ENCODE measurements at regions not wholly inside any gene's neighbourhood (a gene's known extent, or its start where the extent isn't known, plus 50 kb on each side); places are given as distances from the start of the nearest gene placed in this dataset.

DNA sequence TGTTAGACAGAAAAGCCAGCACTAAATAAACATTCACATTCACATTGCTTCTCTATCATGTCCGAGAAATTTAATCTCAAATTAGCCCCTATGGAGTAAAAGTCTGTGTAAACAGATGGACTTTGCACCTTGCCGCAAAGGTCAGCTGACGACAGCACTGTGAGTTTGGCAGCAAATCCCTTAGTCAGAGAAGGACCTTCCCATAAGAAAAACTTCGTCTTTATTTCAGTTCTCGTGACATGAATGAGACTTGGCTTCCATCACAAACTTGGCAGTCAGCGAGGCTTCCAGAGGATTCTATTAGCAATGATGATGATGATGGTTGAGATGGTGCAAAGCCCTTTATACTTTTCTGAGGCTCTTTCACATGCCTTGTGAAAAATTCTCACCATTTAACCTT, 133.7 kb upstream of the IFNGR1 start:
- no peak for DNase-seq

DNA sequence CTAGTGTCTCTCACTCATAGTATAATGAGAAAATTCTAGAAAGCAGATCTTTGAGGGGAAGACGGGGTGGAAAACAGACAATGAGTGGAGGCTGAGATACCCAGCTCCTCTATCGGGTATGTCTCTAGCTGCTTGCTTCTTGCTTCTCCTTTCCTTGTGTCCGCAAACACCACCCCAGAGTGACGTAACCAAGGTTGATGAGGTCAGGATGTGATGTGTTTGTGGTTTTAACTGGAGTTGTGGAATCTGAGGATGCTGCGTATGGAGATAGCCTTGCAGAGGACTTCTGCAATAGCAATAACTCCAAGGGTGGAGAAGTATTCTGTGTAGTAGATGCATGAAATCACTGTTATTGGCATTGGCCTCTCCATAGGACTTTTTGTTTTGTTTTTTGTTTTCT, 132.7 kb upstream of the IFNGR1 start:
- DNase-seq, result no peak

DNA sequence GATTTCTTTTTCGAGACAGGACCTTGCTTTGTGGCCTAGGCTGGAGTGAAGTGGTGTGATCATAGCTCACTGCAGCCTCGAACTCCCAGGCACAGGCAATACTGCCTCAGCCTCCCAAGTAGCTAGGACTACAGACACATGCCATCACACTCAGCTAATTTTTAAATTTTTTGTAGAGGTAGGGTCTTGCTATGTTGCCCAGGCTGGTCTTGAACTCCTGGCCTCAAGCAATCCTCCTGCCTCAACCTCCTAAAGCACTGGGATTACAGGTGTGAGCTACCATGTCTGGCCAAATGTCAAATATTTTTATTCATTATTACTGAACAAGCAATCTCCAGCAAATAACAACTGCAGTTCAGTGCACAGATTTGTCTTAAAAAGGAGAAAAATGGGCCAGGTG, 131.7 kb upstream of the IFNGR1 start:
- DNase-seq, result no peak

DNA sequence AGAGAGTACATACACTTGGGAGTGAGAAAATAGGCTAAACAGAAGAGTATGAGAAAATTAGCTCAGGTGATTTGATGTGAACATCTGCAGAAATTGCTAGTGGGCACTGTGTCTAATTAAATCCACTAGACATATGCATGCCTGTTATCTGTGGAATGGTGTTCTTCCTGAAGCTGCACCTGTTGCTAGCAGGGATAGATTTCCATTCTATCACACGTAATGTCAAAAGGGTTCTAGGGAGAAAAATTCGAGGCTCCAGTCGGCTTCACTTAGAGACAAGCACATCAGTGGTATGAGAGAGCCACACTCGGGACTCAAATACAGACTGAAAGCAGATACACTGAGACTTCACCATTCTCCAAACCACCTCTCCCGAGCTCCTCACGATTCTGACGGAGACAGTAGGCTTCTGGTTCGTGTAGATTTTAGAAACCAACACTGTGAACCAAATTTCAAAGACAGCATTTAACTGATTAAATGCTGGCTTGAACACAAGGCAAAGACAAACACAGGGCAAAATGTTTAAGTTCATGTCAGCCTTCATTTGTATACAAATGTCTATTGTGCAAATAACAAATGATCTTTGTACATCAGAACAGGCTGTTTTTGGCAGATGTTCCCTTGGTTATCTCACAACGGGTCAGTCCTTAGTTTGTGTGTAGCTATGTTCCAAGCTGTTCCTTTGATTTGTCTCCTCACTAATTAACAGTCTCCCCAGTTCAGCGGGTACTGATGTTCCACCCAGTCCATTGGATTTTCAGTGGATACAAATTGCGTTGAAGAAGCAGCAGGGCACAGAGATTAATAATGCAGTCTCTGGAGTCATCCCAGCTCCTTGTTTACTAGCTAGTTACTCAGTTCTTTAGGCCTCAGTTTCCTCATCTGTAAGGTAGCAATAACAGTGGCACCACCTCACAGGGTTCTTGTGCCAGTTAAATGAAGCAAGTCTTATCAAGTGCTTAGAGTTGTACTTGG, 131.0 kb upstream of the IFNGR1 start:
- DNase-seq, result no peak

DNA sequence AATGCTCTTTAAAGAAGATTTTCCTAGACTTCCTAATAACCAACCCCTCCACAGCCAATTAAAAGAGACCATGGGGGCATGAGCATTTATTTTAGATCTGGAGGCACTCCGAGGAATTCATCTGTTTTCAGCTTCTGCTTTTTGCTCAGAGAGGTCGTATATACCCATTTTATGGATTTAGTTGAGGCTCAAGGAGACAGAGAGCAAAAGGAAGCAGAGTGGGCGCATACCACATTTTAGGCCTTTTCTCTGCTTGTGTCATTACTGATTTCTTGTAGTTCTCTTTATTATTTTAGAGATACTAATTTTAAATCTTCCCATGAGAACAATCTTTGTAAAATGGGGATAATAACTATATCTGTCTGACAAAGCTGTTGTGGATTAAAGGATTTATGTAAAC, 129.6 kb upstream of the IFNGR1 start:
- no peak for DNase-seq

DNA sequence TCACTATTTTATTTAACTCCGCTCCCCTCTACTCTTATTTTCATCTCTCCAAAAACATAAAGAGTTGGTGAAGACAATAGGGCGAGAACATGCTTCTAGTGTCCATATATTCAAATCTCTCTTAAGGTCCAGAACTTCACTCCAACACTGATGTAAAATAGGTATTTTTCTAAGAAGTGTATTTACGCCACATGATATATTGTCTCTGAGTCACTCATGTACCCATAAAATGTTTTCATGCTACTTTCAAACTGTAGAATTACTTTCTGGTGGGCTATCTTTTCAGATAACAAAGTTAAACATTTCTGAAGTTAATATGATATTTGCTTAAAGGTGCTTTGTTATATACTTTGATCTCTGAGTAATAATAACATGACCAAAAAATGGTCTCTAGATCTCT, 124.1 kb upstream of the IFNGR1 start:
- no peak for DNase-seq

DNA sequence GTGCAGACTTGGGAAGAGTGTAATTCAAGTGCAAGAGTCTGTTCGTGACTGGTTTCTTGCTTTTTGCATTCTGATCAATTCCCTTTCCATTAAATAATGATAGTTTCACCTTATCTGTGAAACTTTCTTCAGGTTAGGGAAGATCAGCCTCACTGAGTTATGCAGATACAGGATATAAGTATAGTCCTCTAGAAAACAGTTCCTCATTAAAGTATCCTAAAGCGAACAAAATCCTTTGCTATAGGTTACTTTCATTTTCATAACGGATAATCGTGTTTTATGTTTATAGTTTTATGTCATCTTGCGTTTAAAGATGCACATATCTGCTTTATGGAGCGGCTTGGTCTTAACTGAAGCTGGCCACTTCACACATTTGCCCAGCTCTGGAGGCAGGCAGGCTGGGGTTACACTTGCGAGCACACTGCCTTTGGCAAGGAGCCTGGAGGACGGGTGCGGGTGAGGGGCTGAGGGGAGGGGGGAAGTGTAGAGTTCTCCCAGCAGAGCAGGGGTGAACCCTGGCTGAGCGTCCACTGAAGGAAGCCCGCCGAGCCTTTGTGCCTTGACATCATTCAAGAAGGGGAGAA, 123.5 kb upstream of the IFNGR1 start:
- no peak for DNase-seq

DNA sequence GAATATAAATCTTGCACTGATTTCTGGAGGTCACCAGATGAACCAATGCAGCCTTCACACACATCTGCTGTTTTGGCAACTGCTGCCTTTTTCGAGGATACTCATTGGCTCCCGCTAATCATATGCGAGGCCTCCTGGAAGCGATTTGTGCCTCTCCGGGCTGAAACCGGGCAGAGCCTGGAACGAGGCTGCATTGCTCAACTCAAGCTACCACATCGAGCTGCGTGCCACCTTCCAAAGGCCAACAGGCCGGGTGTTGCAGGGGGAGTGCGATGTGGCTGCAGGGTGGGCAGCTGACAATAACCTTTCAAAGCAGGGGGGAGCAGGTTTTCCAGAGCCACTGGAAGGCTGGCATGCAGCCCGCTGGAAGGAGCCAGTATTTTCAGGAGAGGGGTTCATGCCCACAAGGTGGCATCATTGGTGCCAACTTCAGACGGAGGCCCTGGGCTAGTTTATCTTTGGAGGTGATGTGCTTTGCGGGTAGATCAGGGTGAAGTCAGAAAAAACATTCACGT, 122.6 kb upstream of the IFNGR1 start:
- DNase-seq, result peak; percentile 42

DNA sequence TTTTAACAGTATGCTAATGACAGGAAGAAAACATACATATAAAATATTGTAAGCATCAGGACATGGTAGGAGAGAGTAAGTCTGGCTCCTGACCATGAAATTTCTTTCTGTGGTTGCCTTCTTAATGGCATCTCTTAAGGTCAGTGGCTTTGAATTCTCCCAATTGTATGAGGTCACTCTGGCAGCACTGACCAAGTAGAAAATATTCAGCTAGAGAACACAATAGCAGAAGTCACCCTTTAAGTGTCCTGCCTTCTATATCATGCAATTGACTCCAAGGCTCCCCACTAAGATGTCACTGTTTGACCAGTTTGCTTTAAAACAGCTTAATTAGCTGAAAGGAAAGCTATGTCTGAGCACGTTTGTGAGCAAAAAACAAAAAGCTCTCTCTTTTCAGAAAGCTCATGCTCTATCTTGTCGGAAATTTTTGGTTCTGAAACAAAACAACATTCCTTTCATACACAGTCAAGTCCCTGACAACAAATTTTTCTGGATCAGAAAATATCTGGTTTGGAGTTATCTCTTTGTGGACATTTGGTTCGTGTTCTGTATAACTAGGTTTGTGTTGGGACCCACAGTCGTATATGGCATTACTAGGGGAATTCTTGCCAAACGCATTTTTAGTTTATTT, 120.9 kb upstream of the IFNGR1 start:
- DNase-seq, result no peak

DNA sequence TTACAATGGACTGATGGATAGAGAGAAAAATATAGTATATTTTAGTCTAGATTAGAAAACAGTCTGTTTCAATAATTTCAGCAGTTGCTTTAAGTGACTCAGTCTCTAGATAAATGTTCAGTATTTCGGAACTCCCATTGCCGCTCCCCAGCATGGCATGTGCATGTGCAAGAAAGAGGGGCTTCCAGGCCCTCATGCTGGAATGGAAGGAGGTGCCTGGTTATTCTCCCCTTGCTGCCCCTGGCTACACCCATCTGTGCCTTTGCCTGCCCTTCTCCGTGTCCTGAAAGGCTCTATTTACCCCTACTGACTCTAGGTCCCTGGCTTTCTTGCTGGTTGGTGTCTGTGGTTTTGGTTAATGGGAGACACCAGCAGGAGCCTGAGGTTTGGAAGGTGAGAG, 115.7 kb upstream of the IFNGR1 start:
- DNase-seq, result no peak

DNA sequence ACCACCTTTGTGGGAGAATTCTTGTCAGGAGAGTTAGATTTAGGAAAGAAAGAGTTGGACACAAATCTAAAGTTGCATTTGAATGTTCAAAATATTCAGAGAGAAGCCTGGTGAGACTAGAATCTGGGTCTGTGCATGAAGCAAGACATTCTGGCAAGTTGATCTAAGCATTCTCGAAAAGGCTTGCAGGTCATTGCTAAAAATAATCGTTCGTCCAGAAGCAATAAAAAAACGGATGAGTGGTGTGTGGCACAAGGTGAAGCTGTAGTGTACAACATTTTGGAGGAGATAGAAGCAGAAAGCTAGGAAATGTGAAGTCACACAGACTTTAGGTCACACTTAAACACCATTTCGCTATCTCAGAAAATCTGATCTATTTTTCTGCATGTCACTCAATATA, 114.9 kb upstream of the IFNGR1 start:
- no peak for DNase-seq

DNA sequence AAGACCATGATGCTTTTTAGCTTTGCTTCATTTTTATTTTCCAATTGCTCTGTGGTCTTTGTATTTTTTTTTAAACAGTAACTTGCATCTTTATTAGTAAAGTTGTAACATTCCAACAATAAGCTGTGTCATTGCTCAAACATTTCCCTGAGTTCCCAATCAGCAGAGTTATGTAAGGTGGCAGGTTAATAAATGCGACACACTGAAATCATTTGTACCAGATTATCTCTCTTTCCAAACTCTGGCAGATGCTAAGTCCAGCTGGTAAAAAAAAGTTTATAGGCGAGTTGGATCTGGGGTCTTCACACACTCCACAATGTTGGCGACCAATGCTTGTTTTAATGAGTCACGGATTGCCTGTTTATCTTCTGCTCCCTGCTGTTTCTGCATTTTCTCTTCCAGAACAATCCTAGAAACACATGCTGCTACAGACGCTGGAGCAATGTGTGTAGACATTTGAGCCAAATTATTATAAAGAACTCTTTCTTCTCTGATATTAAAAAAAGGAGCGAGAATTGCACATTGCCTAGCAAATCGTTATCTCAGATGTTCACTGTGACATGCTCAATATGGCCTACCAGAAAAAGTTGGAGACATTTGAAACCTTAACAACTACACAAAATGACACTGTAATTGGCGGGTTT, 113.6 kb upstream of the IFNGR1 start:
- no peak for DNase-seq

DNA sequence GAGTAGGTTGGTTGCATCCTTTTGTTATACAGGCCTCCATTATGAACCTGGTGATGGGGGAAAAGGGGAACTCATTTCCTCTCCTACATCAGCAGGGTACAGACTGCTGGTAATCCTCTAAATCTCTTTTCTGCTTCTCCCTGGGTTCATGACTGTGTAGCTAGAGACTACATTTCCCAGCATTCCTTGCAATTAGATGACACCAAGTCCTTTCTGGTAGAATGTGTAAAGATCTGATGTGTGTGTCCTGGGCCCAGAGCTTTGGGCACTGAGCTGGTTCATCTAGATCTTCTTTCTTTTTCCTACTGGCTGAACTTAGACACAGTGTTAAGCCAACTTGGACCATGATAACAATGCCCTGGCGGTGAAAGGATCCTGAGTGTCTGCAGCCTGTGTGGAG, 104.7 kb upstream of the IFNGR1 start:
- DNase-seq, result no peak

DNA sequence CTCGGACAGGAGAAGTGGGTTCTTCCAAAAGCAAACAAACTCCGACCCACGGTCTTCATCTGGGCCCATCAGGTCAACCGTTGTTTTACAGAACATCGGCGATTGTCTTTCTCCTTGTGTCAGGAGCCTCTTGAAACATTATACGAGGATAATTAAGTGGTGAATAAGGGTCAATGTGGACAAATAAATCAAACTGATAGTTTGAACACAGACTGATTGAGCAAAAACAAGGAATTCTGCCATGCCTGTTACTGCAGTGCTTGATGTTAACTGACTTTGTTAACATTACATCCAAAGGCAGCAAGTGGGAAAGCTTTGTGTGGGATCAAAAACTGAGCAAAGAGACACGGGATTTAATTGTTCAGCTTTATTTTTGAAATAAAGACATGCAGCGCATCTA, 101.1 kb upstream of the IFNGR1 start:
- DNase-seq, result no peak

DNA sequence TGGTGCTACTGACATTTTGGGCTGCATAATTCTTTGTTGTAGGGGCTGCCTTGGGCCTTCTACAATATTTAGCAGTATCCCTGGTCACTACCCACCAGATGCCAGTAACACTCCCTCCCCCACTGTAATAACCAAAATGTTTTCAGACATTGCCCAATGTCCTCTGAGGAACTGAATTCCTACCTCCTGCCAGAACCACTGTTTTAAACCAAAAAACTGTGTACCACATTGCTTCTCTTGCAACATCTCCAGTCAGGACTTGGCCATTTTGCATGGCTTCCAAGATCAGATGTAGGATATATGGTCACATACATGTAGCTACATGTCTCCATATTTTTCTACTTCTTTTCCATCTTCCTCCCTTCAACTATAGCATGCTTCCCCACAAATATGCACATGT, 97.4 kb upstream of the IFNGR1 start:
- no peak for DNase-seq

DNA sequence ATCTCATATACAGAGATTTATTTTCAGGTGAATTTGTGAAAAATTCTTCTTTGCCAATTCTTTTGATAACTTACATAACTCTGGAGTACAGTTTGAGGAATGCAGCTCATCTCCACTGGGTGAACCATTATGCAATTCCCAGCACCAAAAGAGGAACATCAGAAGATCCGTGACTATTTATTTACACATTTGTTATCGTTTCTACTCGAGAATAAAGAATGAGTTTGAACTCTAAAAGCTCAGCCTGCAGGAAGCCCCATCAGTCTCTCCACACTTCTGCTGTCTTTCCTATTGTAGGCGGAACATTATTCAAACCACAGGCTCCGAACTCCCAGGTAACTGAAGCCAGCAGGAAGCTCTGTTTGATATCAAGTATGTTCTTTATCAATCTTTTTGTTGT, 95.9 kb upstream of the IFNGR1 start:
- no peak for DNase-seq

DNA sequence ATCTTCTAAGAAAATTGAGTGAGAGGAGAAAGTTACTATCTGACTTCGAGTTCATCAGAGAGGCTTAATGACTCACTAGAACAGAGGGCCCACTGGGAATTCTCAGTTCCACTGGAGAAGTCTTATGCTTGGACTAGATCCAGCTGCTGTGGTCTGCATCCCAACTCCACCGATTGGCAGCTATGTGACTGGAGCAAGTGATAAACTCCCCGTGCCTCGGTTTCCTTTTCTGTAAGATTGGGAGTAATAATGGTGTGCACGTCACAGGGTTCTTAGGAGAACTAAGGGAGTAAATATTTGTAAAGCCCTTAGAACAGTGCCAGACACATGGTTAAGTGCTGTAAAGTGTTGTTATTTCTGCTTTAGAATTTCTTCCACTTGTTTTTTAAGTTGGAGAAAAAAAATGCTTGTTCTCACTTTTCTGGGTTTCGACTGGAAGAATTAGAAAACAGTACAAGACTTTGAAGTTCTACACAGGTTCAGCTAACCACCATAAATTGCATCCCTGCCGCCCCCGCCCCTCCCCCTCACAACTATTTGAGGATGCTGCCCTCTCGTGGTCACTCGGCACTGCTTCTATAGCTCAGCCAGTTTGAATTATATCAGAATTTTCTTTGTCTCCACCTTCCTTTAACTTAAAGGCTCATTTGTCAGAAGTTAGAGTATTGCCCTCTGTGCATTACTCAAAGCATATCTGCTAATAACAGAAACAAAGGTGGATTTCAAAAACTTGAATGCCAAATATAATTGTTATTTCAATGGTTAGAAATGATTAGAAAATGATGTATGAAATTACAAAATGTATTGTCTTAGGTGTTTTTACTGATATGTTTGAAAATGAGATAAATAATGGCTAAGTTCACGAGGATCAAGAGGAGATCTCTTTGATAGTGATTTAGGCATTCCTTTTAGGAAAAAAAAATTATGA, 95.0 kb upstream of the IFNGR1 start:
- peak; percentile 61 for DNase-seq

DNA sequence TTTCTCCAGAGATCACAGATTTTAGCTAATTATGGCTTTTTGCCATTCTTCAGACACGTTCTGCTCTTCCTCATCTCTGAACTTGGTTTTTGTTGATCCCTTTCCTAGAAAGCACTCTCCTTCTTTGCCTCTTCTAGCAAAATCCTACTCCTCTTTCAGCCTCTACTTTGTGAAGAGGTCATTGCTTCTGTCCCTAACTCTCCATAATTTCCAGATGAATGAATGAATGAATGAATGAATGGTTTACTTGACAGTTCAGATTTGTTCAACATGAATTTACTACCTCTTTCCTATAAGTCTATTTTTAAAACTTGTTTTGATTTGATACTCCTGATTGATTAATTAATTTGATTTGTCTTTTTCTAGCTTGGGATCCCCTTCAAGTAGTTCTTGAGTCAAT, 94.0 kb upstream of the IFNGR1 start:
- DNase-seq, result no peak

DNA sequence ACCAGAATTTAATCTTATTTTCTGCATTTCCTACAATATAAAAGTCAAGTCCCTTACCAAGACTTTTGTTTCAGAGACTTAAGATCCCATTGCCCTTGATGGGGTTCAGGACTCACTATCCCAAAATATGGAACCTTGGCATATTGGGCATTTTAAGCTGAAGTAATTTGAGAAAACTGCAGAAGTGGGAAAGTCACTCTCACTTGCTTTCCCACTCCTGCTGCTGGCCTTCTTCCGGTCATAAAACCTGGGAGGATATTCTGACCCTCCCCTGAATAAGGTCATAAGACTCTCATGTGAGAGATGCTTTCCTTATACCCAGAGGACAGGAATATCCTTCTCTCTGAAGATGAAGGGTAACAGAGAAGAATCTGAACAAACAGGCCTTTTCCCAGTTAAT, 92.8 kb upstream of the IFNGR1 start:
- DNase-seq, result no peak

DNA sequence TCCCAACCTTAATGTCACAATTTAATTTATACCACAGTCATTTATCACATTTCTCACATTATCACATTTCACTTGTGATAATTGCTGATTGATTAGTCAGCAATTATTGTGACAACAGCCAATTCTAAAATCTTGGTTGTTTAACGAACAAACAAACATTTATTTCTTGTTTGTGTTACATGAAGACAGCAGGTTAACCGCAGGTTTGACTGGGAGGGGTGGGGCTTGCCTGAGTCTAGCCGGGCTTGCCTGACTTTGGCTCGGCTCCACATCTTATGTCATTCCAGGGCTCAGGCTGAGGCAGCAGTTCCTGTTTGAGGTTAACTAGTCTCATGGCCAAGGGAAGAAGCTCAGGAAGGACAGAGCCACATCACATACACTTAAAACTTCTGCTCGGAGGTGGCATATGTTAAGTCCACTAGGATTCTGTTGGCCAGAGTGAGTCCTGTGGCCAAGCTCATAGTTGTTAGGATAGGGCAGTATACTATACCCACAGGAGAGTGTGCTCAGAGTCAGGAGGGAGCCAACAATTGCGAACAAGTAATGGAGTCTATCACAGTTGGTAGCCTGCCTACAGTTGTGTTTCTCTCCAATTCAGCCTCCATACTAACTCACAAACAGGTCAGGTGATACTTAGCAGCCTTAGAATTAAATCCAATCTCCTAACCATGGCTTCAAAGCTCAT, 90.0 kb upstream of the IFNGR1 start:
- DNase-seq, result no peak

DNA sequence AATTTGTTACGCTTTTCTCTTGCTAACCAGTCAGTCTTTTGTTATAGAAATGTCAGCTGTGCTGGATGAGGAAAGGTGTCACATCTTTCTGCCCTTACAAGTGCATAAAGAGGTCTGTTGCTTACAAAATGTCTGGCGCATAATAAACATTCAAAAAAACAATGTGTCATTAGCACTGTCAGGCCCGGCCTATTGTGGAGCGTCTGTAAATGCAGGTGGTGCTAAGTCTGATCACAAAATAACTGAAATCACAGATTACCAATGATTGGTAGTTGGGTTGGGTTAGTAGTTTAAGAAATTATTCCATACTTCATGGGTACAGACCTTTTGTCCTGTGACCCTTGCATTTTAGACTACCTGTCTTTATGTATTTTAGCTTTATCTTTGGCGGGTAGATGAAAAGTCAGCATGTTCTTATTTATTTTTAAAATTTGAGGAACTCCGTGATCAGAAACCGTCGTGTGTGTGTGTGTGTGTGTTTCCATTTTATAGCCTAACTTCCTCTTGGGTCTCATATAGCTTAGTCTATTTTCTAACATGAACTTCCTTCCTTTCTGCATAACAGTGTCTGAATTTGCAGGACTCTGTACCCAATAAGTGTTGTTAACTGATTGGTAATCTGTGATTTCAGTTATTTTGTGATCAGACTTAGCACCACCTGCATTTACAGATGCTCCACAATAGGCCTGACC, 88.1 kb upstream of the IFNGR1 start:
- DNase-seq, result no peak
